GM13976 (cell line): ENCODE measurements at regions not wholly inside any gene's neighbourhood (a gene's known extent, or its start where the extent isn't known, plus 50 kb on each side); places are given as distances from the start of the nearest gene placed in this dataset.

Experiments
- DNase-seq: peaks from one replicate; pipeline ENCODE4 v3.0.0; 2012; ENCODE audit warnings: low spot score
- in situ Hi-C: fragments of 300-500 bp; cut with MboI; formaldehyde crosslinking; loops from one replicate; pipeline ENCODE4 v1.12.0; 2022; ENCODE audit warnings: low sequenced_read_pairs, mixed read lengths, inconsistent platforms; ENCODE audit not compliant: unreplicated experiment
- TF ChIP-seq, protein P1 (sequence below): IDR thresholded peaks from 2 replicates; pipeline ENCODE4 v1.5.1; 2012; ENCODE audit warnings: borderline replicate concordance, mild to moderate bottlenecking; ENCODE audit not compliant: insufficient read depth; ENCODE audit errors: extremely low read depth, missing control alignments, control extremely low read depth

- in situ Hi-C loops: no loop called here
- no peak for DNase-seq
- TF ChIP-seq, protein P1, sequence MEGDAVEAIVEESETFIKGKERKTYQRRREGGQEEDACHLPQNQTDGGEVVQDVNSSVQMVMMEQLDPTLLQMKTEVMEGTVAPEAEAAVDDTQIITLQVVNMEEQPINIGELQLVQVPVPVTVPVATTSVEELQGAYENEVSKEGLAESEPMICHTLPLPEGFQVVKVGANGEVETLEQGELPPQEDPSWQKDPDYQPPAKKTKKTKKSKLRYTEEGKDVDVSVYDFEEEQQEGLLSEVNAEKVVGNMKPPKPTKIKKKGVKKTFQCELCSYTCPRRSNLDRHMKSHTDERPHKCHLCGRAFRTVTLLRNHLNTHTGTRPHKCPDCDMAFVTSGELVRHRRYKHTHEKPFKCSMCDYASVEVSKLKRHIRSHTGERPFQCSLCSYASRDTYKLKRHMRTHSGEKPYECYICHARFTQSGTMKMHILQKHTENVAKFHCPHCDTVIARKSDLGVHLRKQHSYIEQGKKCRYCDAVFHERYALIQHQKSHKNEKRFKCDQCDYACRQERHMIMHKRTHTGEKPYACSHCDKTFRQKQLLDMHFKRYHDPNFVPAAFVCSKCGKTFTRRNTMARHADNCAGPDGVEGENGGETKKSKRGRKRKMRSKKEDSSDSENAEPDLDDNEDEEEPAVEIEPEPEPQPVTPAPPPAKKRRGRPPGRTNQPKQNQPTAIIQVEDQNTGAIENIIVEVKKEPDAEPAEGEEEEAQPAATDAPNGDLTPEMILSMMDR: no peak
Measured at GRCh38 chr1:193486671-193487229, 300.3 kb upstream of the B3GALT2 start.

GRCh38 chr1:193480755-193481154 is 294.3 kb upstream of the B3GALT2 start:
- TF ChIP-seq, protein P1: no peak
- in situ Hi-C loops: no loop called here
- DNase-seq: no peak

DNA sequence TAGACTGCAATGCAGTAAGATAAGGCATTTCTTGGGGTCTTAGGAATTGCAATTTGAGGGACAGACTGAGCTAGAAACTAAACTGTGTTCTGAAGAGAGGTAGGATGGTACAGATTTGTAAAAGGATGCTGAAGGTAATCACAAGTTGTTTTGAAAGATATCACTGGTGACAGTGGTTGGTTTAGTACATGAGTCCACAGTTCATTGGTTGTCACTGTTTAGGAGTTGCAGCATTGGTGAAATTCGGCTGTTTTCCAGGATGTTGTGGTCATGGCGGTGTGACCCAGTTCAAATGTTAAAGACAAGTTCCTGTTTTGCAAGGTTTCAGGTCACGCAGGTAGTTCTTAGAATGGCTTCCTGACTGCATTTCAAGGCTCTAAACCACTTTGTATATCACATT is 292.8 kb upstream of the B3GALT2 start:
- in situ Hi-C loops: no loop called here
- TF ChIP-seq, protein P1: no peak
- peak; percentile 6 for DNase-seq

DNA sequence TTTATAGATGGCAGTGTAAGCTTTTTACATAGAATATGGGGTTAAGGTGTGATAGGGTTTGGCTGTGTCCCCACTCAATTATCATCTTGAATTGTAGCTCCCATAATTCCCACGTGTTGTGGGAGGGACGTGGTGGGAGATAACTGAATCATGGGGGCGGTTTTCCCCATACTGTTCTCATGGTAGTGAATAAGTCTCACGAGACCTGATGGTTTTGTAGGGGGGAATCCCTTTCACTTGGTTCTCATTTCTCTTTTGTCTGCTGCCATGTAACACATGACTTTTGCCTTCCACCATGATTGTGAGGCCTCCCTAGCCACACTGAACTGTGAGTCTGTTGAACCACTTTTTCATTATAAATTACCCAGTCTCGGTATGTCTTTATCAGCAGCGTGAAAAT is 290.3 kb upstream of the B3GALT2 start:
- no peak for DNase-seq
- TF ChIP-seq, protein P1: no peak
- in situ Hi-C loops: no loop called here

DNA sequence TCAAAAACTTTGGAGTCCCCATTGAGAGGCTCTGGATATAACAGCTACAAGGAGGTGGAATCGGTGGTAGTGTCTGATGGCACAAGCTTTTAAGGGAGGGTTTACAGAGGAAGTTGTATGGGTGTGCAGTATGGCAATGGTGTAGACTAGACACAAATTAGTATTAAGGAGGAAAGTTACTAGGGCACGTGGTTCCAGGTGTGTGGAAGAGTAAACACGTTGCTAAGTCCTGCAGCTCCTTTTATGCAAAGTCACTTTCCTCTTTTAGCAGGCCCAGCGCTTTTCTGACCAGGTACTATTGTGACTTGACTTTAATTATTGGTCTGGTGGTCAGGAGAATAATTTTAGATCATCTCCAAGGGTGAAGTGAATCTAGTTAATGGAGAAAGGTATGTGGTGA is 287.5 kb upstream of the B3GALT2 start:
- TF ChIP-seq, protein P1: no peak
- no peak for DNase-seq
- in situ Hi-C loops: no loop called here

DNA sequence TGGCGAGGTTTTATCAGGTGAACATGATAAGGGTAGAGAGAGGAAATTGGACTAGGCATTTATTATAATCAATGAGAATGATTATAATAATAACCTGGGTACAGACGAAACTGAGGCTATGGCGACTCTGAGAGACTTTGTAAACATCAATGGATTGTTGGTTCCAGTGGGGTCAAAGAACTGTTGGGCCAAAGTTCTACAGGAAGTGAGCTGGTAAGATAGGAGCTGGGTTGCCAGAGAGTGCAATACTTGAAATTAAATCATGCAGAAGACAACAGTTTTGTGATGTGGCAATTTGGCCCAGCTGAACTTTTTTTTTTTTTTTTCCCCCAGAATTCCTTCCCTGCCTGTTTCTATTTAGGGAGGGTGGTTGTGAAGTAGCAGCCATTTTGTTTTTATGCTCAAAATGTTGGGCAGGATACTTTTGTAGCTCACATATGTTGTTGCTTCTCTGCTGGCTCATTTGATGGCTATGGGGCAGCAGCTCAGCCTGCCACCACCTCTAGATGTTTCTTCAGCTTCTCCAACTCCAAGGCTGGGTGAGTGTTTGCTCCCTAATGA is 286.5 kb upstream of the B3GALT2 start:
- TF ChIP-seq, protein P1: no peak
- no peak for DNase-seq
- in situ Hi-C loops: no loop called here
